GM23338 (cell line): ENCODE measurements at regions not wholly inside any gene's neighbourhood (a gene's known extent, or its start where the extent isn't known, plus 50 kb on each side); places are given as distances from the start of the nearest gene placed in this dataset.
A peak's percentile ranks its signal among the peaks of the same experiment; 100 is the strongest.

ENCODE experiments used
- ATAC-seq: fragments of 200-7000 bp; cut with Tn5 transposase; 3 replicates; pipeline ENCODE4 v1.9.1; 2020
- DNase-seq: peaks from one replicate; pipeline ENCODE4 v3.0.0-alpha.2; 2015; ENCODE audit warnings: low spot score
- H2AFZ ChIP-seq: fragments of 200-600 bp; sonication (generic); 2 replicates; pipeline ENCODE4 v1.8.0; 2016; ENCODE audit warnings: antibody characterized with exemption, mild to moderate bottlenecking, moderate library complexity
- H3F3A ChIP-seq: fragments of 200-600 bp; sonication (generic); replicated peaks from 2 replicates; pipeline ENCODE4 v1.8.0; 2017; ENCODE audit warnings: antibody characterized with exemption, mixed run types, low read depth
- H3K27ac ChIP-seq: fragments of 200-600 bp; sonication (generic); 2 replicates; pipeline ENCODE4 v1.6.1; 2016; ENCODE audit warnings: low read depth
- H3K27me3 ChIP-seq: fragments of 200-600 bp; sonication (generic); 2 replicates; pipeline ENCODE4 v1.8.0; 2016; ENCODE audit warnings: mild to moderate bottlenecking, mixed run types, moderate library complexity; ENCODE audit not compliant: insufficient read depth
- H3K36me3 ChIP-seq: fragments of 200-600 bp; sonication (generic); 2 replicates; pipeline ENCODE4 v1.8.0; 2016; ENCODE audit warnings: mild to moderate bottlenecking; ENCODE audit not compliant: insufficient read depth
- H3K4me1 ChIP-seq: fragments of 200-600 bp; sonication (generic); 2 replicates; pipeline ENCODE4 v1.8.0; 2016; ENCODE audit warnings: mild to moderate bottlenecking, moderate library complexity; ENCODE audit not compliant: insufficient read depth
- H3K4me2 ChIP-seq: fragments of 200-600 bp; sonication (generic); 2 replicates; pipeline ENCODE4 v1.7.1; 2017; ENCODE audit warnings: mixed run types
- H3K4me3 ChIP-seq: fragments of 200-600 bp; sonication (generic); 2 replicates; pipeline ENCODE4 v1.6.1; 2016; ENCODE audit warnings: mixed run types
- H3K79me2 ChIP-seq: fragments of 200-600 bp; sonication (generic); replicated peaks from 2 replicates; pipeline ENCODE4 v1.8.0; 2017; ENCODE audit warnings: mild to moderate bottlenecking; ENCODE audit not compliant: insufficient read depth
- H3K9me2 ChIP-seq: fragments of 200-600 bp; sonication (generic); 2 replicates; pipeline ENCODE4 v1.8.0; 2017; ENCODE audit not compliant: insufficient read depth
- H4K20me1 ChIP-seq: fragments of 200-600 bp; sonication (generic); replicated peaks from 2 replicates; pipeline ENCODE4 v1.8.0; 2017; ENCODE audit warnings: mild to moderate bottlenecking; ENCODE audit not compliant: insufficient read depth
- H3K27ac Mint-ChIP-seq: 2 replicates; pipeline ENCODE4 v1.8.0; 2020; ENCODE audit warnings: inconsistent platforms, mild to moderate bottlenecking, moderate library complexity, mixed read lengths
- H3K27me3 Mint-ChIP-seq: 3 replicates; pipeline ENCODE4 v1.8.0; 2022; ENCODE audit warnings: low read depth, mild to moderate bottlenecking, moderate library complexity, mixed read lengths, inconsistent platforms; ENCODE audit not compliant: insufficient read depth, poor library complexity
- H3K36me3 Mint-ChIP-seq: 3 replicates; pipeline ENCODE4 v1.8.0; 2021; ENCODE audit warnings: low read depth, mild to moderate bottlenecking, inconsistent platforms, moderate library complexity, mixed read lengths
- H3K4me1 Mint-ChIP-seq: 3 replicates; pipeline ENCODE4 v1.8.0; 2020; ENCODE audit warnings: mild to moderate bottlenecking, inconsistent platforms, mixed read lengths
- H3K4me3 Mint-ChIP-seq: 3 replicates; pipeline ENCODE4 v1.8.0; 2021; ENCODE audit warnings: moderate library complexity, mild to moderate bottlenecking, inconsistent platforms, mixed read lengths
- H3K9me3 Mint-ChIP-seq: 3 replicates; pipeline ENCODE4 v1.8.0; 2020; ENCODE audit warnings: moderate library complexity, mild to moderate bottlenecking, inconsistent platforms, mixed read lengths
- CREB1 ChIP-seq: fragments of 250-450 bp; sonication (Bioruptor Pico); IDR thresholded peaks from 2 replicates; pipeline ENCODE4 v1.5.0; 2020; ENCODE audit warnings: low read depth, mild to moderate bottlenecking, moderate library complexity
- EZH2 ChIP-seq: fragments of 200-600 bp; sonication (generic); IDR thresholded peaks from one replicate; pipeline ENCODE4 v1.8.0; 2017; ENCODE audit warnings: antibody characterized with exemption, mild to moderate bottlenecking, low read depth; ENCODE audit not compliant: unreplicated experiment
- JUNB ChIP-seq: IDR thresholded peaks from one replicate; pipeline ENCODE4 v1.6.1; 2016; ENCODE audit warnings: antibody characterized with exemption; ENCODE audit not compliant: unreplicated experiment
- NANOG ChIP-seq: IDR thresholded peaks from 2 replicates; pipeline ENCODE4 v1.6.1; 2016; ENCODE audit warnings: antibody characterized with exemption, borderline replicate concordance
- POLR2AphosphoS5 ChIP-seq: IDR thresholded peaks from 2 replicates; pipeline ENCODE4 v1.6.1; 2016; ENCODE audit warnings: antibody characterized with exemption, low read depth
- STAT1 ChIP-seq: IDR thresholded peaks from one replicate; pipeline ENCODE4 v1.6.1; 2016; ENCODE audit warnings: antibody characterized with exemption; ENCODE audit not compliant: unreplicated experiment
- ZNF114 ChIP-seq: fragments of 250-450 bp; sonication (Bioruptor Pico); IDR thresholded peaks from 2 replicates; pipeline ENCODE4 v1.5.0; 2020; ENCODE audit warnings: mild to moderate bottlenecking, moderate library complexity
- ZNF331 ChIP-seq: fragments of 250-450 bp; sonication (Bioruptor Pico); IDR thresholded peaks from 2 replicates; pipeline ENCODE4 v1.5.0; 2020; ENCODE audit warnings: low read depth, mild to moderate bottlenecking, moderate library complexity
- TF ChIP-seq, protein P1 (sequence below), 2 experiments: fragments of 200-600 bp in 1 of 2; sonication (generic) in 1 of 2; conservative IDR thresholded peaks; 2 replicates each; pipeline versions ENCODE4 v1.5.1 to v1.6.1; 2016 to 2017; ENCODE audit warnings: antibody characterized with exemption in 2 of 2, low read depth in 2 of 2, mild to moderate bottlenecking in 2 of 2, moderate library complexity in 1 of 2
- TF ChIP-seq, protein P2 (sequence below): IDR thresholded peaks from 2 replicates; pipeline ENCODE4 v1.6.1; 2016; ENCODE audit warnings: antibody characterized with exemption
- TF ChIP-seq, protein P3 (sequence below): fragments of 250-450 bp; sonication (Bioruptor Pico); IDR thresholded peaks from 2 replicates; pipeline ENCODE4 v1.5.0; 2020; ENCODE audit warnings: mild to moderate bottlenecking, moderate library complexity
- TF ChIP-seq, protein P4 (sequence below): IDR thresholded peaks from one replicate; pipeline ENCODE4 v1.6.1; 2018; ENCODE audit warnings: antibody characterized with exemption; ENCODE audit not compliant: unreplicated experiment

DNA sequence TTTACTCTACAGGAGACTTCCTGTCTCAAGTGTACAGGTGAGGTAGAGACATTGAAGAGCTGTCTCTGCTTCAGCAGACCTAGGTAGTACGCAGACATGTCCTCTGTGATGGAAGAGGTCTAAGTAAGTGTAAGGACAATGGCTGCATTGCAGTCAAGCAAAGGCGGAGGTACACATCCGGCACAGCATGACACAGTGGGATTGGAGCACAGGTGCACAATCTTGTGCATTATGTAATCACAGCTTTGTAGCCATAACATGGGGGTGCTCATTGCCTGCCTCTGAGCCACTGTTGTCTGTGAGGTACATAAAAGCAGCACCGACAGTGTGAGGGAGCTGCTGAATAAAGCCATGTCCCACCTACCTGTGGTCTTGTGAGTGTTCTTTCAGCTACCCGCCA lies 66.4 kb upstream of the CCDC190 start:
- Histone ChIP-seq H3K27me3 (no peaks in the 10 kb centered on the region), H3K4me3 (no peak overlapping the region), H3K4me2 (no peak overlapping the region), H4K20me1 (no peaks in the 10 kb centered on the region), H3F3A (no peaks in the 10 kb centered on the region), H3K4me1 (no peaks in the 10 kb centered on the region), H3K27ac (no peak overlapping the region), H3K79me2 (no peaks in the 10 kb centered on the region), H2AFZ (peak overlapping the region; percentile 40; the same call in 1 of the 2 replicates), H3K36me3 (no peaks in the 10 kb centered on the region), H3K9me2 (0 out of 2 replicates have a peak, but pooled peaks cover 3% of the 10 kb centered on the region)
- Mint-ChIP-seq H3K9me3 (no peaks in the 10 kb centered on the region), H3K27me3 (peaks cover 2% of the 10 kb centered on the region), H3K4me3 (no peak overlapping the region), H3K4me1 (no peaks in the 10 kb centered on the region), H3K27ac (no peak overlapping the region), H3K36me3 (no peaks in the 10 kb centered on the region)
- DNase-seq: no peak
- TF ChIP-seq, protein P1, sequence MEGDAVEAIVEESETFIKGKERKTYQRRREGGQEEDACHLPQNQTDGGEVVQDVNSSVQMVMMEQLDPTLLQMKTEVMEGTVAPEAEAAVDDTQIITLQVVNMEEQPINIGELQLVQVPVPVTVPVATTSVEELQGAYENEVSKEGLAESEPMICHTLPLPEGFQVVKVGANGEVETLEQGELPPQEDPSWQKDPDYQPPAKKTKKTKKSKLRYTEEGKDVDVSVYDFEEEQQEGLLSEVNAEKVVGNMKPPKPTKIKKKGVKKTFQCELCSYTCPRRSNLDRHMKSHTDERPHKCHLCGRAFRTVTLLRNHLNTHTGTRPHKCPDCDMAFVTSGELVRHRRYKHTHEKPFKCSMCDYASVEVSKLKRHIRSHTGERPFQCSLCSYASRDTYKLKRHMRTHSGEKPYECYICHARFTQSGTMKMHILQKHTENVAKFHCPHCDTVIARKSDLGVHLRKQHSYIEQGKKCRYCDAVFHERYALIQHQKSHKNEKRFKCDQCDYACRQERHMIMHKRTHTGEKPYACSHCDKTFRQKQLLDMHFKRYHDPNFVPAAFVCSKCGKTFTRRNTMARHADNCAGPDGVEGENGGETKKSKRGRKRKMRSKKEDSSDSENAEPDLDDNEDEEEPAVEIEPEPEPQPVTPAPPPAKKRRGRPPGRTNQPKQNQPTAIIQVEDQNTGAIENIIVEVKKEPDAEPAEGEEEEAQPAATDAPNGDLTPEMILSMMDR (conservative IDR thresholded peaks at IDR 0.05; ENCODE audit: low read depth in 2 of 2): no peak
- TF ChIP-seq NANOG: no peak
- no peak for TF ChIP-seq STAT1
- TF ChIP-seq, protein P2, sequence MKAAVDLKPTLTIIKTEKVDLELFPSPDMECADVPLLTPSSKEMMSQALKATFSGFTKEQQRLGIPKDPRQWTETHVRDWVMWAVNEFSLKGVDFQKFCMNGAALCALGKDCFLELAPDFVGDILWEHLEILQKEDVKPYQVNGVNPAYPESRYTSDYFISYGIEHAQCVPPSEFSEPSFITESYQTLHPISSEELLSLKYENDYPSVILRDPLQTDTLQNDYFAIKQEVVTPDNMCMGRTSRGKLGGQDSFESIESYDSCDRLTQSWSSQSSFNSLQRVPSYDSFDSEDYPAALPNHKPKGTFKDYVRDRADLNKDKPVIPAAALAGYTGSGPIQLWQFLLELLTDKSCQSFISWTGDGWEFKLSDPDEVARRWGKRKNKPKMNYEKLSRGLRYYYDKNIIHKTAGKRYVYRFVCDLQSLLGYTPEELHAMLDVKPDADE: no peak
- TF ChIP-seq ZNF331 (CRISPR knock-in tag): no peak
- TF ChIP-seq POLR2AphosphoS5: no peak
- TF ChIP-seq ZNF114 (CRISPR knock-in tag): no peak
- TF ChIP-seq CREB1 (CRISPR knock-in tag): no peak
- no peak for TF ChIP-seq JUNB
- TF ChIP-seq, protein P3, sequence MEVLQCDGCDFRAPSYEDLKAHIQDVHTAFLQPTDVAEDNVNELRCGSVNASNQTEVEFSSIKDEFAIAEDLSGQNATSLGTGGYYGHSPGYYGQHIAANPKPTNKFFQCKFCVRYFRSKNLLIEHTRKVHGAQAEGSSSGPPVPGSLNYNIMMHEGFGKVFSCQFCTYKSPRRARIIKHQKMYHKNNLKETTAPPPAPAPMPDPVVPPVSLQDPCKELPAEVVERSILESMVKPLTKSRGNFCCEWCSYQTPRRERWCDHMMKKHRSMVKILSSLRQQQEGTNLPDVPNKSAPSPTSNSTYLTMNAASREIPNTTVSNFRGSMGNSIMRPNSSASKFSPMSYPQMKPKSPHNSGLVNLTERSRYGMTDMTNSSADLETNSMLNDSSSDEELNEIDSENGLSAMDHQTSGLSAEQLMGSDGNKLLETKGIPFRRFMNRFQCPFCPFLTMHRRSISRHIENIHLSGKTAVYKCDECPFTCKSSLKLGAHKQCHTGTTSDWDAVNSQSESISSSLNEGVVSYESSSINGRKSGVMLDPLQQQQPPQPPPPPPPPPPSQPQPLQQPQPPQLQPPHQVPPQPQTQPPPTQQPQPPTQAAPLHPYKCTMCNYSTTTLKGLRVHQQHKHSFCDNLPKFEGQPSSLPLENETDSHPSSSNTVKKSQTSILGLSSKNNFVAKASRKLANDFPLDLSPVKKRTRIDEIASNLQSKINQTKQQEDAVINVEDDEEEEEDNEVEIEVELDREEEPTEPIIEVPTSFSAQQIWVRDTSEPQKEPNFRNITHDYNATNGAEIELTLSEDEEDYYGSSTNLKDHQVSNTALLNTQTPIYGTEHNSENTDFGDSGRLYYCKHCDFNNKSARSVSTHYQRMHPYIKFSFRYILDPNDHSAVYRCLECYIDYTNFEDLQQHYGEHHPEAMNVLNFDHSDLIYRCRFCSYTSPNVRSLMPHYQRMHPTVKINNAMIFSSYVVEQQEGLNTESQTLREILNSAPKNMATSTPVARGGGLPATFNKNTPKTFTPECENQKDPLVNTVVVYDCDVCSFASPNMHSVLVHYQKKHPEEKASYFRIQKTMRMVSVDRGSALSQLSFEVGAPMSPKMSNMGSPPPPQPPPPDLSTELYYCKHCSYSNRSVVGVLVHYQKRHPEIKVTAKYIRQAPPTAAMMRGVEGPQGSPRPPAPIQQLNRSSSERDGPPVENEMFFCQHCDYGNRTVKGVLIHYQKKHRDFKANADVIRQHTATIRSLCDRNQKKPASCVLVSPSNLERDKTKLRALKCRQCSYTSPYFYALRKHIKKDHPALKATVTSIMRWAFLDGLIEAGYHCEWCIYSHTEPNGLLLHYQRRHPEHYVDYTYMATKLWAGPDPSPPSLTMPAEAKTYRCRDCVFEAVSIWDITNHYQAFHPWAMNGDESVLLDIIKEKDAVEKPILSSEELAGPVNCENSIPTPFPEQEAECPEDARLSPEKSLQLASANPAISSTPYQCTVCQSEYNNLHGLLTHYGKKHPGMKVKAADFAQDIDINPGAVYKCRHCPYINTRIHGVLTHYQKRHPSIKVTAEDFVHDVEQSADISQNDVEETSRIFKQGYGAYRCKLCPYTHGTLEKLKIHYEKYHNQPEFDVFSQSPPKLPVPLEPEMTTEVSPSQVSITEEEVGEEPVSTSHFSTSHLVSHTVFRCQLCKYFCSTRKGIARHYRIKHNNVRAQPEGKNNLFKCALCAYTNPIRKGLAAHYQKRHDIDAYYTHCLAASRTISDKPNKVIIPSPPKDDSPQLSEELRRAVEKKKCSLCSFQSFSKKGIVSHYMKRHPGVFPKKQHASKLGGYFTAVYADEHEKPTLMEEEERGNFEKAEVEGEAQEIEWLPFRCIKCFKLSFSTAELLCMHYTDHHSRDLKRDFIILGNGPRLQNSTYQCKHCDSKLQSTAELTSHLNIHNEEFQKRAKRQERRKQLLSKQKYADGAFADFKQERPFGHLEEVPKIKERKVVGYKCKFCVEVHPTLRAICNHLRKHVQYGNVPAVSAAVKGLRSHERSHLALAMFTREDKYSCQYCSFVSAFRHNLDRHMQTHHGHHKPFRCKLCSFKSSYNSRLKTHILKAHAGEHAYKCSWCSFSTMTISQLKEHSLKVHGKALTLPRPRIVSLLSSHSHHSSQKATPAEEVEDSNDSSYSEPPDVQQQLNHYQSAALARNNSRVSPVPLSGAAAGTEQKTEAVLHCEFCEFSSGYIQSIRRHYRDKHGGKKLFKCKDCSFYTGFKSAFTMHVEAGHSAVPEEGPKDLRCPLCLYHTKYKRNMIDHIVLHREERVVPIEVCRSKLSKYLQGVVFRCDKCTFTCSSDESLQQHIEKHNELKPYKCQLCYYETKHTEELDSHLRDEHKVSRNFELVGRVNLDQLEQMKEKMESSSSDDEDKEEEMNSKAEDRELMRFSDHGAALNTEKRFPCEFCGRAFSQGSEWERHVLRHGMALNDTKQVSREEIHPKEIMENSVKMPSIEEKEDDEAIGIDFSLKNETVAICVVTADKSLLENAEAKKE: no peak
- TF ChIP-seq, protein P4, sequence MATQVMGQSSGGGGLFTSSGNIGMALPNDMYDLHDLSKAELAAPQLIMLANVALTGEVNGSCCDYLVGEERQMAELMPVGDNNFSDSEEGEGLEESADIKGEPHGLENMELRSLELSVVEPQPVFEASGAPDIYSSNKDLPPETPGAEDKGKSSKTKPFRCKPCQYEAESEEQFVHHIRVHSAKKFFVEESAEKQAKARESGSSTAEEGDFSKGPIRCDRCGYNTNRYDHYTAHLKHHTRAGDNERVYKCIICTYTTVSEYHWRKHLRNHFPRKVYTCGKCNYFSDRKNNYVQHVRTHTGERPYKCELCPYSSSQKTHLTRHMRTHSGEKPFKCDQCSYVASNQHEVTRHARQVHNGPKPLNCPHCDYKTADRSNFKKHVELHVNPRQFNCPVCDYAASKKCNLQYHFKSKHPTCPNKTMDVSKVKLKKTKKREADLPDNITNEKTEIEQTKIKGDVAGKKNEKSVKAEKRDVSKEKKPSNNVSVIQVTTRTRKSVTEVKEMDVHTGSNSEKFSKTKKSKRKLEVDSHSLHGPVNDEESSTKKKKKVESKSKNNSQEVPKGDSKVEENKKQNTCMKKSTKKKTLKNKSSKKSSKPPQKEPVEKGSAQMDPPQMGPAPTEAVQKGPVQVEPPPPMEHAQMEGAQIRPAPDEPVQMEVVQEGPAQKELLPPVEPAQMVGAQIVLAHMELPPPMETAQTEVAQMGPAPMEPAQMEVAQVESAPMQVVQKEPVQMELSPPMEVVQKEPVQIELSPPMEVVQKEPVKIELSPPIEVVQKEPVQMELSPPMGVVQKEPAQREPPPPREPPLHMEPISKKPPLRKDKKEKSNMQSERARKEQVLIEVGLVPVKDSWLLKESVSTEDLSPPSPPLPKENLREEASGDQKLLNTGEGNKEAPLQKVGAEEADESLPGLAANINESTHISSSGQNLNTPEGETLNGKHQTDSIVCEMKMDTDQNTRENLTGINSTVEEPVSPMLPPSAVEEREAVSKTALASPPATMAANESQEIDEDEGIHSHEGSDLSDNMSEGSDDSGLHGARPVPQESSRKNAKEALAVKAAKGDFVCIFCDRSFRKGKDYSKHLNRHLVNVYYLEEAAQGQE: no peak
- TF ChIP-seq EZH2: no peak
- no peak for ATAC-seq
